ENCODE measurements at regions not wholly inside any gene's neighbourhood (a gene's known extent, or its start where the extent isn't known, plus 50 kb on each side); places are given as distances from the start of the nearest gene placed in this dataset.

- Histone ChIP-seq H3K36me3 (no peaks in the 10 kb centered on the region), H3K27ac (no peak overlapping the region), H3K27me3 (no peaks in the 10 kb centered on the region), H3K4me3 (no peak overlapping the region), H3K9me3 (no peaks in the 10 kb centered on the region), H3K4me1 (no peaks in the 10 kb centered on the region)
- TF ChIP-seq CTCF (IDR thresholded peaks at IDR 0.05) (no peak), POLR2A (IDR thresholded peaks at IDR 0.05) (no peak)
- no peak for DNase-seq
- intact Hi-C loops (cut with DNase I; ENCODE audit: low total_unique reads) = no loop called here
These were observed 90.8 kb upstream of the RORA start for GRCh38 chr15:61319892-61320291.

DNA sequence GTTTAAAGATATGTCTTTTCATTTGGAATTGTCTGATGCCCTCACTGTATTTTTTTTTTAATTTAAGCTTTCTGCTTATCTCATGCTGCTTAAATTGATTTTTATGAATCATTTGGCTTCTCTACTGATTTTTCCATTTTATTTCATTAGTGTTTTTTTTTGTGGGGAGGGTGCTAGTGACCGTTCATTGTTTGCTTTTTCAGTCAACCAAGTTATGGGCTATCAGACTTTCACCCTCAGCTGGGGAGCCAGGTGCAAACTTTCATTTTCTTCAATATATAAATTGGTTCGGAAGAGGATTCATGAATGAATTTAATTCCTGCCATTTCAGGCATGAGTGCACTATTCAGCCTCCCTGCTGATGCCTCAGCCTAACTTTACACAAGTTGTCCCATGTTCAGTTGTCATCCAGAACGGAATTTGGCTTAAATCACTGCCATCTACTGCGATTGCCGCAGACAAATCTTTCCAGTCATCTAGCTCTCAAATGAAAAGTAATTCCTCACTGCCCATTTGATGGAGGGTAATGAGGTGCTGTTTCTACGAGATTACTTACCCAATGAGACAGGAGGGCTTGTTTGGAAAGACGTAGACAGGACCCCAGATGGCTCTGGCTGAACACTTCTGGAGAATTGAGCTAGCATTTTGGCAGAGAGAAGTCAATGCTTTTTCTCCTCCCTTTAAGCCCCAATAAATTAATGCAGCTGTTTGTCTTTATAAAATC is 89.9 kb upstream of the RORA start:
- TF ChIP-seq POLR2A (IDR thresholded peaks at IDR 0.05) (no peak), CTCF (IDR thresholded peaks at IDR 0.05) (no peak)
- H3K36me3 ChIP-seq = no peaks in the 10 kb centered on the region
- intact Hi-C loops (cut with DNase I; ENCODE audit: low total_unique reads) = no loop called here
- no peaks in the 10 kb centered on the region for H3K27me3 ChIP-seq
- no peak for DNase-seq
- no peaks in the 10 kb centered on the region for H3K4me1 ChIP-seq
- H3K9me3 ChIP-seq = no peaks in the 10 kb centered on the region
- H3K27ac ChIP-seq = no peak overlapping the region
- H3K4me3 ChIP-seq = no peak overlapping the region

- no peak overlapping the region for H3K4me3 ChIP-seq
- DNase-seq = no peak
- no peak overlapping the region for H3K27ac ChIP-seq
- no peak for TF ChIP-seq POLR2A (IDR thresholded peaks at IDR 0.05)
- no peak for TF ChIP-seq CTCF (IDR thresholded peaks at IDR 0.05)
- no peaks in the 10 kb centered on the region for H3K4me1 ChIP-seq
- no peaks in the 10 kb centered on the region for H3K9me3 ChIP-seq
- no peaks in the 10 kb centered on the region for H3K27me3 ChIP-seq
- no peaks in the 10 kb centered on the region for H3K36me3 ChIP-seq
- intact Hi-C loops (cut with DNase I; ENCODE audit: low total_unique reads) = no loop called here
These were observed 89.2 kb upstream of the RORA start for GRCh38 chr15:61318301-61318700.

GRCh38 chr15:61315471-61315870 is 86.4 kb upstream of the RORA start:
- Histone ChIP-seq H3K36me3 (no peaks in the 10 kb centered on the region), H3K27ac (no peak overlapping the region), H3K27me3 (no peaks in the 10 kb centered on the region), H3K4me1 (no peaks in the 10 kb centered on the region), H3K9me3 (no peaks in the 10 kb centered on the region), H3K4me3 (no peak overlapping the region)
- intact Hi-C loops (cut with DNase I; ENCODE audit: low total_unique reads) = no loop called here
- DNase-seq = no peak
- TF ChIP-seq POLR2A (IDR thresholded peaks at IDR 0.05) (no peak), CTCF (IDR thresholded peaks at IDR 0.05) (no peak)

DNA sequence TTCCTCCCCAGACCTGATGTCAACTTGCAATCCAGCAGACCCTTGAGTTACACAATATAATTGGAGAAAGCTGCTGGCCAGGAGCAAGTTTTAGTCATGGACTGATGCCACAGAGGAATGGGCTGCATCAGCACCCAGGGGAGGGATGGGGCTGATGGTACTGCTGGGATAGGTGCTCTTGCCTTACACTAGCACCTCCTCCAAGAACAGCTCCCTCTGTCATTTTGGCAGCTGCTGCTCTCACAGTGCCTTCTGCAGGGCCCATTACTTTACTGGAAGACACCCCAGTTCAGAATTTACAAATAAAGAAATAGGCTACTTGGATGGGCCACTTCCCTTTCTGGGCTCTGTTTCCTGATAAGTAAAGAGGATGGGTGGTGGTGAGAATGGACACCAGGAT is 85.3 kb upstream of the RORA start:
- H3K4me3 ChIP-seq = no peak overlapping the region

More for the DNA sequence above, 85.3 kb upstream of the RORA start:
- H3K4me1 ChIP-seq = no peaks in the 10 kb centered on the region
- H3K27ac ChIP-seq = no peak overlapping the region
- no peaks in the 10 kb centered on the region for H3K36me3 ChIP-seq
- no peaks in the 10 kb centered on the region for H3K9me3 ChIP-seq
- intact Hi-C loops (cut with DNase I; ENCODE audit: low total_unique reads) = no loop called here
- DNase-seq = no peak
- no peaks in the 10 kb centered on the region for H3K27me3 ChIP-seq
- no peak for TF ChIP-seq POLR2A (IDR thresholded peaks at IDR 0.05)
- no peak for TF ChIP-seq CTCF (IDR thresholded peaks at IDR 0.05)

Measured in uterus (tissue), 3 donors.